ENCODE measurements at regions not wholly inside any gene's neighbourhood (a gene's known extent, or its start where the extent isn't known, plus 50 kb on each side); places are given as distances from the start of the nearest gene placed in this dataset.
"Not testable (repeated sequence)": the region's sequence is repeated elsewhere in the genome, so short reads cannot be mapped to it uniquely, and the experiment has no call there.

- no peak for DNase-seq (ENCODE audit: low read depth)
Observed at GRCh38 chr10:43939389-43939938, 290.8 kb upstream of the ZNF32 start.

- DNase-seq (ENCODE audit: low read depth) = no peak
Observed at GRCh38 chr10:43938810-43939209, 290.1 kb upstream of the ZNF32 start.

GRCh38 chr10:43931308-43931930, 282.7 kb upstream of the ZNF32 start:
- peak; percentile 81 for DNase-seq (ENCODE audit: low read depth)

DNA sequence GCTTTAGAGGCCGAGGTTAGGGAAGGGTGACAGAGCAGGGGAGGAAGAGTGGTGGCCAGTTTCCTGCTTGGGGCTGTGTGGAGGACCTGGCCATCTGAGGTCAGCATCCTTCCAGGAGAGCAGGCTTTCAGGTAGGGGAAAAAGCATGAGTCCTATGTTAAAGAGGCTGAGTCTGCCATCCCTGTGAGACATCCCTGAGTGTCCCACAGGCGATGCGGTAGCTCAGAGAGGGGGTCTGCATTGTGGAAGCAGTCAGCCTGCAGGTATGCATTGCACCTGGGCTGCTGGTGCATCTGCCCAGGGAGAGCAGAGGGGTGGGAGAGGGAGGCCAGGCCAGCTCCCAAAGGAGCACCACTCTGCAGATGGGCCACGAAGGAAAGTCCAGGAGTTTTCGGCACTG, 282.1 kb upstream of the ZNF32 start:
- no peak for DNase-seq (ENCODE audit: low read depth)

DNA sequence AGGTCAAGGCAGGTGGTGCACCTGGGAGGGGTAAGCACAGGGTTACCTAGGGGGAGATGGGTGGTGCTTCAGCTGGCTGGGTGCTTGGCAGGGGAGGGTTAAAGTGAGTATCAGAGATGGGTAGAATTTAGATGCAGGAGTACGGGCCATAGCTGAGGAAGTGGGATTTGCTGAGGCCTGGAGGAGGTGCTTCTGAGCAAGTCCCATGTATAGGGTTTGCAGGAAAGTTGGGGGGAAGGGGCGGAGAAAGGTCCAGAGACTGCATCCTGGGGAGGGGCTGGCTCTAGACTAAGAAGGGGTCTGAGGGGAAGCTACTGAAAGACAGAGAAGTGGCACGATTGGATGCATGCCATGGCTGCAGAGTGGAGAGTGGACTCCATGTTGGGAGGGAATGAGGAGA, 281.6 kb upstream of the ZNF32 start:
- DNase-seq (ENCODE audit: low read depth) = no peak

DNA sequence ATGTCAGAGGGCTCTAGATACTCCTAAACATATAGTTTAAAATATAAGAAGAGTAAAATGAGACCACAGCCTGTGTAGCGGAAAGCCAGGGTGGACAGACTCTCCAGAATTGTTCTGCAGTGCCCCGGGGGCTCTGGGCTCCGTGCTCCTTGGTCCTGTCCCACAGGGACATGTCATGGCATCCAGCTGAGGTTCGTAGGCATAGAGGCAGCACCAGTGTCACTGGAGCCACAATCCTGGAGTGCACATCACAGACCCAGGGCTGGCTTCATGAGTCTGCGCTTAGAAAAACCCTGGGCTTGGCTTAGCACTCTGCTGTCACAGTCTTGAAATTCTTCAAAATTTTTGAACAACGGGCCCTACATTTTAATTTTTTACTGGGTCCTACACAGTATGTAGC, 280.4 kb upstream of the ZNF32 start:
- no peak for DNase-seq (ENCODE audit: low read depth)

DNA sequence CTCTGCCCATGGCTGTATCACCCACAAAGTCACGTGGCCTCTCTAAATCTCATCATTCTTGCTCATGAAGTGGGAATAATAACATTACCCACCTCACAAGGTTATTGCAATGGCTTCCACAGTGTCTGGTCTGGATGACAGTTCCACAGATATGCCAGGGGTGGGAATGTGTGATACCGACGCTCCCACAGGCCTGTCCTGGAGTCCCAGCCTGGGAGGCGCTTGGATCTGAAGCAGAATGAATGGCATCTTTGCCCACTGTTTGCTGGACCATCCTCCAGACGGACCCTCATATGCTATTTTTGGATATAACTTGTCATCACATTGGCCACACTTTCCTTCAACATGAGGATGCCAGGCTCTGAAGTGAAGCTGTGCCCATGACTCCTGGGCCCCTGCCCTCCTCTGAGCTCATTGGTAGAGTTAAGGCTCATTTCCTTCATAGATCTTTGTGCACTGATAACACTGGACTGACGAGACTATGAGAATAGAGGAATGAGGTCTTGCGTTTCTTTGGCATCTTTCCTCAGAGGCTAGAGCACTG, 279.8 kb upstream of the ZNF32 start:
- DNase-seq (ENCODE audit: low read depth) = no peak

- DNase-seq (ENCODE audit: low read depth) = no peak
Observed at GRCh38 chr10:43926875-43927406, 278.3 kb upstream of the ZNF32 start.

- no peak for DNase-seq (ENCODE audit: low read depth)
Observed at GRCh38 chr10:43926371-43926770, 277.7 kb upstream of the ZNF32 start.

GRCh38 chr10:43925793-43926192, 277.1 kb upstream of the ZNF32 start:
- DNase-seq (ENCODE audit: low read depth) = no peak

DNA sequence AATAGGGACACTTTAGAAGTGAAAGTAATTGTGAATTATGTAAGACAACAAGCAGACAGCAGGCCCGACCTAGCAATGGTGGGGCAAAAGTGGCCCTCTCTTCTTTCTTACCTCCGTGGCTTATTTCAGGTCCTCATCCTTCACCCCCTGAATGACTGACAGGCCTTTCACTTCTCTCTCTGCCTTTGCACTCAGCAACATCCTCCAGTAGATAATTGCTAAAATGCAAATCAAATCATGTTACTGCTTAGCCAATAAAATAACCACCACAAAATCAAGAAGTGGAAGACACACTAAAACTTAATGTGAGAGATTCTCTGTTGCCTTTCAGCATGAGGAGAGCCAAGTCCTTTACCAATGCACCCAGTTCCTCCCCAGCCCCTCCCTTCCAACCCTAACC, 274.6 kb upstream of the ZNF32 start:
- no peak for DNase-seq (ENCODE audit: low read depth)

GRCh38 chr10:43922335-43923280, 273.9 kb upstream of the ZNF32 start:
- DNase-seq (ENCODE audit: low read depth) = no peak

DNA sequence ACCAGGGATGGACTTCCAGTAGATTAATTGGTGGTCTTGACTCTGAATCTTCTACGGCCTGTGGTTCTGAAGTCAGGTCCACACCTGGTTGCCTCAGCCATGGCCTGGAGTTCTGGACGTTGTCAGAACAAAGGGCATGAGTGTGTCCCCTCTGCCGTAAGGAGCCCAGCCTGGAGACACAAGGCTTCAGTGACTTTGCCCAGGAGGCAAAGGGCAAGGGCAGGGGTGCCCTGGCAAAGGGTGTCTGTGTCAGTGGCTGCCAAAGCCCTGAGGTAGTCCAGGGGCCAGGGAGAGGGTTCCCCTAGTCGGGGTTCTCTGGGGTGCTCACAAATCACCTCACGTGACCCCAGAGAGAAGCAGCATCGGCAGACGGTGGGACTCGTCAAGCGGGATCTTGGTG, 273.2 kb upstream of the ZNF32 start:
- DNase-seq (ENCODE audit: low read depth) = no peak

DNA sequence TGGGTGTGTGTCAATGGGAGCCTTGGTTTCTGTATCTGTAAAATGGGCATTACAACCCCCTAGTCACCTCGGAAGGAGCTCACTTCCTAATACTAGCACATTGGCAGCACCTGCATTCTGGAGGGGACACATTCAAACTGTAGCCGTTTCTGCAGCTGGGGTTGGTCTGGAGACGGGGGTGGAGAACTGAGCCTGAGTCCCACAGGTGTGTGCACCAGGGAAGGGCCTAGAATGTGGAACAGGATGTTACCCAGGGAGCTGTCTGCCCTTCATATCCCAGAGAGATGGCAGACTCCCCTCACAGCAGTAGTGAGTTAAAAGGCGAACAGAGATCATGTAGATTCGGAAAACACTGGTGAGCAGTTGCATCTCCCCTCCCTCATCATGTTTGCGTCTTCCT, 272.8 kb upstream of the ZNF32 start:
- DNase-seq (ENCODE audit: low read depth) = no peak

- not testable (repeated sequence) for DNase-seq (ENCODE audit: low read depth)
Observed at GRCh38 chr10:43920236-43920758, 271.6 kb upstream of the ZNF32 start.

DNA sequence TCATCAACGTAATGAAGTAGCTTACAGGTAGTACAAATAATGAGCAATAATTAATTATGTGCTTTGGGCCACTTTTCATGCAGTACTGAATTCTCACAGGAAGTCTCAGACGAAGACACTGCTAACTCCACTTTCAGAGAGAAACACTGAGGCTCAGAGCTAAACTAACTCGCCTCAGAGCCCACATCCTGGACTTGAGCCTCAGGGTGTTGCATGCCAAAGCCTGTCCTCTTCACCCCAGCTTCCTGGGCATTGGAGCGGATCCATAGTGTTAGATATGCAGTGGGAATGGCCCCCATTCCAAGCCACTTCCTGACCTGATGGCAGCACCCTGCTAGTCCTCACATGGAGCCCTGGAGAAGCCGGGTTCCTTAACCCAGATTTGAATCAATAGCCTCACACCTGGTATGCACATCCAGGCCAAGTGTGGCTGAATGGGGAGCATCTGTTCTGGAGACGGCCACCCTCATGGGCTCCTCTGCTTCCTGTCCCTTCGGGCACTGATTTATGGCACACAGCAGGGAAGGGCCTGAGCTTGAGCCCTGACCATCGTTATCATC, 265.1 kb upstream of the ZNF32 start:
- DNase-seq (ENCODE audit: low read depth) = no peak

- no peak for DNase-seq (ENCODE audit: low read depth)
Observed at GRCh38 chr10:43912469-43912868, 263.8 kb upstream of the ZNF32 start.

- DNase-seq (ENCODE audit: low read depth) = no peak
Observed at GRCh38 chr10:43906490-43906889, 257.8 kb upstream of the ZNF32 start.

DNA sequence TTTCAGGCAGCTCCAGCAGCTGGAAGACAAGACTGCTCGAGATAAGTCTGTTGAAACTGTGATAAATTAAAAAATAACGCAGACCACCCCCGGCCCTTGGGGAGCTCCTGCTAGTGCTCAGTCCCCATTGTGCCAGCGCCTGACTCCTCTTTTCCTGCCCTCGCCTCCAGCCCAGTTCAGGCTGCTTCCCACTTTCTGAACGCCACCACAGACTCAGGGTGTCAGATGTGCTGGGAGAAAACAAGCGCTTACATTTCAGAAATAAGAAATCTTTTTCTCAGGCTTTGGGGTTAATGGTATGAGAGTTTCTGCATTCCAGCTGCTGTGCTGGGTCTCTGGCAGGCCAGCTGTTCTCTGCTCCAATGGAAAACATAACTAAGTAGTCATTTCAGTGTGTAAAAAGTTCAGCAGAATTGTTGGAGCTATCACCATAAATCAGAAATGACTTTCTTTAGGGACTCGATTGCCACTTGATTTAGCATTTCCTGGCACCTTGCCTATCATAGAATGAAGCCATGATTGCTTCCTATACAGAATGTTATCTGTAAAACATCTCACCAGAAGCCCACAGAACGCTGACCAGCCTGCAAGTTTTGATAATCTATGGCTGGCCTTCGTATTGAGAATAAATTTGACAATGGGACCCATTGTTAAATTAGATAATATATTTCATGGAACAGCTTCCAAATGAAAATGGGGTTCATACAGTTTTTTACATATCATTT, 257.0 kb upstream of the ZNF32 start:
- peak; percentile 62 for DNase-seq (ENCODE audit: low read depth)

- no peak for DNase-seq (ENCODE audit: low read depth)
Observed at GRCh38 chr10:43904844-43905243, 256.2 kb upstream of the ZNF32 start.

- DNase-seq (ENCODE audit: low read depth) = no peak
Observed at GRCh38 chr10:43904301-43904700, 255.6 kb upstream of the ZNF32 start.

Measured in LHCN-M2 (cell line).